Body of pancreas (tissue), 4 donors: ENCODE measurements at regions not wholly inside any gene's neighbourhood (a gene's known extent, or its start where the extent isn't known, plus 50 kb on each side); places are given as distances from the start of the nearest gene placed in this dataset.

Source experiments
- CTCF ChIP-seq, 7 experiments: fragments of 450-650 bp in 4 of 7; fragments of 200-600 bp in 3 of 7; sonication (generic) in 3 of 7; IDR thresholded peaks; one replicate each; pipeline ENCODE4 v1.5.1; 2016 to 2019; ENCODE audit warnings: antibody characterized with exemption in 7 of 7
- POLR2A ChIP-seq, 3 donors: fragments of 450-650 bp; IDR thresholded peaks; one replicate each; pipeline ENCODE4 v1.6.1; 2016; ENCODE audit warnings: antibody characterized with exemption in 3 of 3, mild to moderate bottlenecking in 2 of 3

GRCh38 chr4:60930866-60931265 lies 269.3 kb upstream of the ADGRL3 start:
- TF ChIP-seq CTCF (IDR thresholded peaks at IDR 0.05) (no peak), POLR2A (IDR thresholded peaks at IDR 0.05) (no peak)
